GM19395 (cell line): ENCODE measurements at regions not wholly inside any gene's neighbourhood (a gene's known extent, or its start where the extent isn't known, plus 50 kb on each side); places are given as distances from the start of the nearest gene placed in this dataset.
"Not testable (repeated sequence)": the region's sequence is repeated elsewhere in the genome, so short reads cannot be mapped to it uniquely, and the experiment has no call there.

Experiments used
- ATAC-seq: cut with Tn5 transposase; IDR thresholded peaks from one replicate; pipeline ENCODE4 v1.9.1; 2021; ENCODE audit warnings: mild to moderate bottlenecking, moderate library complexity; ENCODE audit not compliant: unreplicated experiment

- no peak for ATAC-seq
Measured at GRCh38 chr2:236369661-236370062, 105.5 kb upstream of the ASB18 start.

GRCh38 chr2:236370847-236371409, 106.7 kb upstream of the ASB18 start:
- ATAC-seq, result no peak

- ATAC-seq, result no peak
Measured at GRCh38 chr2:236375973-236376476, 111.8 kb upstream of the ASB18 start.

DNA sequence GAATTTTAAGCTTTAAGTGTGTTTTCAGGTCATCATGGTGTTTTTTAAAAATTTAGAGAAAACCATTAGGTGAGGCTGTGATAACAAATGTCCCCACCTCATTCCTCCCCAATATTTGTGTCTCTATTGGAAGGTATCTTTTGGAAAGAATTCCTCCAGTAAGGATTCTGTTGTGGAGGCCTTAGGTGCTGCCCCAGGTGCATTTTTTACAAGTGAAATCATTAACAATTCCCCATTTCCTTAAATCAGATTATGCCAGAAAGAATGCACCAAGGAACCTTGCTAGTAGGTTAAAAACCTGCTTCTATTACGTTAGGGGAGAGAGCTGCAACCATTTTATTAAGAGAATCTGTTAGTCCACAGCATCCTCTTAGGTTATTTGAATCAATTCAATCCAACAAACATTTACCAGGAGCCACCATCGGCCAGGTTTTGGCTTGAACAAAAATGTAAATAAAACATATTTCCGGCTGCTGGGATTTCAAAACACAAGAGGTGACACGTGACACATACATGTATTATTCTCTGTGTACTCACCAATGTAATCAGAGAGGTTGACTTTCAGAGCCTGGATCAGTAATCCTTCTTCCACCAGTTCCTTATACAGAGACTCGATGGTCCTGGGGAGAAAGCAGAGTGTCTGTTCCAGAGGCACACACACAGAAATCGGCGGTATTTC, 112.5 kb upstream of the ASB18 start:
- ATAC-seq, result no peak

DNA sequence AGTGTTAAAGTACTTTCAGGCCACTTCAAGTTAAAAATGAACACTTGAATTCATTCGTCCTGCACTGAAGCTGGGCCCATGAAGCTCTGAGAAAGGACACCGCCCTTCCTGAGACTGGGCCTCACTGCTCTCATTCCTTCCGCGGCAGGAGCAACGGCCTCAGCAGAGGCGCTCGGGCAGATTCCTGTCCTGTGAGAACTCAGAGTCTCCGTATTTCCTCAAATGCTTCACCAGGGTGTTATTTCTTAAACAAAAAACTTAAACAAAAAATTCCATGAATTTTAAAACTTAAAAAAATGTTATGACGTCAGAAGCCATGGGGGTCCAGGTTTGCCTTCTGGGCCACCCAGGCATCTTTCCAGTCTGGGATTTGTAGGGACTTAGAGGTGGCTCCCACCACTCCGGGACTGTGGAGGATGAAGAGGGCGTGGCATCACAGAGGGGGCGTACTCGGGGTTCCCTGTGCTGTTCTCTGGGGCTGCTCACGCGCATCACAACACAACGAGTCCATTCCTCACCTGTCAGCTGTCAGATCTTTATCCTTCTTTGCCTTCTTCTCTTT, 115.9 kb upstream of the ASB18 start:
- ATAC-seq, result no peak

DNA sequence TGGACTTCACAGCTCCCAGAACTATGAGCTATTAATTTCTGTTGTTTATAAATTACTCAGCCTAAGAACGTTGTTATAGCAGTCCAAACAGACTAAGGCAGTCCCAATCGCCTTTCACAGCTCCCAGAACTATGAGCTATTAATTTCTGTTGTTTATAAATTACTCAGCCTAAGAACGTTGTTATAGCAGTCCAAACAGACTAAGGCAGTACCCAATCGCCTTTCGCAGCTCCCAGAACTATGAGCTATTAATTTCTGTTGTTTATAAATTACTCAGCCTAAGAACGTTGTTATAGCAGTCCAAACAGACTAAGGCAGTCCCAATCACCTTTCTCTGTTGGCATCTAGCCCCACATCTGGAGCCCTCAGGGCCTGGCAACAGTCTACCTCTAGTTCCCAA, 117.0 kb upstream of the ASB18 start:
- ATAC-seq, result not testable (repeated sequence)

DNA sequence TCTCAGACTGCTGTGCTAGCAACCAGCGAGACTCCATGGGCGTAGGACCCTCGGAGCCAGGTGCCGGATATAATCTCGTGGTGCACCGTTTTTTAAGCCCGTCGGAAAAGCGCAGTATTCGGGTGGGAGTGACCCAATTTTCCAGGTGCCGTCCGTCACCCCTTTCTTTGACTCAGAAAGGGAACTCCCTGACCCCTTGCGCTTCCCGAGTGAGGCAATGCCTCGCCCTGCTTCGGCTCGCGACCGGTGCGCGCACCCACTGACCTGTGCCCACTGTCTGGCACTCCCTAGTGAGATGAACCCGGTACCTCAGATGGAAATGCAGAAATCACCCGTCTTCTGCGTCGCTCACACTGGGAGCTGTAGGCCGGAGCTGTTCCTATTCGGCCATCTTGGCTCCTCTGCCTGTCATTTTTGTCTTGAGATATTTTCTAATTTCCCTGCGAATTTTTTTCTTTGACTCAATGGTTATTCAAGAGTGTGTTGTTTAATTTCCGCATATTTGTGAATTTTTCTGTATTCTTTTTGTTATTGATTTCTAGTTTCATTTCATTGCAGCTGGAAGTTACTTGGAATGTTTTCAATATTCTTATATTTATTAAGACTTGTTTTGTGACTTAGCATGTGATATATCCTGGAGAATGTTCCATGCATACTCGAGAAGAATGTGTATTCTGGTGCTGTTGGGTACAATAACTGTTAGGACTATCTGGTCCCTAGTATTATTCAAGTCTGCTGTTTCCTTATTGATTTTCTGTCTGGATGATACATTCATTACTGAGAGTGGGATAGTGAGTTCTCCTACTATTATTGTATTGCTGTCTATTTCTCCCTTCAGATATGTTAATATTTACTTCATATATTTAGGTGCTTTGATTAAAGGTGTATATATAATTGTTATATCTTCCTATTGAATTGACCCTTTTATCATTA, 125.3 kb upstream of the ASB18 start:
- ATAC-seq, result not testable (repeated sequence)

GRCh38 chr2:236393101-236393500, 128.9 kb upstream of the ASB18 start:
- ATAC-seq, result no peak

DNA sequence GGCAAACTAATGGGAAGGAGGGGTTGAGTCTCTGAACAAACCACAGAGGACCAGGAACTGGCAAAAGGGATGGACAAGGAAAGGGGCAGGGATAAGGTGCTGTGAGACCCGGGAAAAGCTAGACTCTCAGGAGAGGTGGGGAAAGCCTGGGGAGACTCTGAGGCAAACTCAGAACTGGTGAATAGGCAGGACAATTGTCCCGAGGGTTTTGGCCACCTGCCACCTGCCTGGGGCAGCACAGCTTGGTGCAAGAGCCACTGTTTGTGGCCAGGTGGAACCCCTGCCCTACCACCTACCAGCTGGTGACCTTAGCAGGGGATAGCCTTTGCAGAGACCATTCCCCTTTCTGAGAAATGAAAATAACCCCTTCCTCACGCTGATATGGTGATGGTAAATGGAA, 129.4 kb upstream of the ASB18 start:
- ATAC-seq, result no peak

DNA sequence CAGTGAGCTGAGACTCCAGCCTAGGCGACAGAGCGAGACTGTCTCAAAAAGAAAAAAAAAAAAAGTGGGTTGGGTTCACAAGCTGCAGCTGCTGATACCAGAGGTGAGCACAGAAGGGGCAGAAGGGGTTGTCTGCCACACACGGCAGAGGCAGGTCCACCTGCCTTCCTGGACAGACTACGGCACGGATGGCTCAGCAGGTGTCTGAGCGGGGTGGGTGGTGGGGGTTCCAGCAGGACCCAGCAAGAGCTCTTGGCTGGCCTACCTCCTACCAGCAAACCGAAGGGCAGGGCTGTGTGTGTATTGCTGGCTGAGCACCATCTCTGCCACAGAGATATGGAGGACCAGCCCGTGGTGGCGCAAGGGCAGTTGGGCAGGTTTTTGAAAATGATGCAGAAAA, 130.4 kb upstream of the ASB18 start:
- no peak for ATAC-seq

DNA sequence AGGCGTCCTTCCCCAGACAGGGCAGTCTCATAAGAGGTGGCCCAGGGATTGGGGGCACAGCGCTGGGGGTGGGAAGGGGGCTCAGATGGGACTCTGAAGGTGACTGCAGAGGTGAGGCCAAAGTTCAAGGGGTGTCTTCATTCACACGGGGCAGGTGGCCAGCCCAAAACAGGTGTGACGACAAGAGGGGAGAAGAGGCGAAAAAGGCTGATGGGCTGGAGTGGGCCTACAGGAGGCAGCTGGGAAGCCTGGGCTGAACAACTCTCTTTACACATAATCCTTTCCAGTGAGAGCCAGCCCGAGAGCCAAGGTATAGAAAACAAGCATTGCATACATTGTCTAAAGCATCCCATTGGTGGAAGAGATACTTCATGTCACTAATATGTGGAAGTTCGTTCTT, 130.9 kb upstream of the ASB18 start:
- no peak for ATAC-seq

- ATAC-seq, result no peak
Measured at GRCh38 chr2:236396818-236397350, 132.7 kb upstream of the ASB18 start.

DNA sequence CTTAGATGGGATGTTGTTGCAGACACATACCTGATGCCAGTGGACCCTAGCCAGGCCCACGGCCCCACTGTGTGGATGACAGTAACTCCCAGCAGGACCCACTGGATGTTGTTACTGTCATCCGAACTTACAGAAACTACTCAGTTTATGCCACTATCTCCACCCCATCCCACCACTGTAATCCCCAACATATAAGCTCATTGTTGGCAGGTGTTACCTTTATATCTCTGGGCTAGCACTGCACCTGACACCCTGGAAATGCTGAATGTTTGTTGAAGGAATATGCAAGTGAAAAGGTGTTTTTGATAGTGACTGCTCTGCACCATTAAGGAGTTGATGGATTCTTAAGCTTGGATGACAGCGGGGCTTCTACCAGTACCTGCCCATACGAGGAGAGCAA, 133.5 kb upstream of the ASB18 start:
- no peak for ATAC-seq

- ATAC-seq, result no peak
Measured at GRCh38 chr2:236399409-236399808, 135.2 kb upstream of the ASB18 start.

- ATAC-seq, result no peak
Measured at GRCh38 chr2:236400046-236400574, 135.9 kb upstream of the ASB18 start.

DNA sequence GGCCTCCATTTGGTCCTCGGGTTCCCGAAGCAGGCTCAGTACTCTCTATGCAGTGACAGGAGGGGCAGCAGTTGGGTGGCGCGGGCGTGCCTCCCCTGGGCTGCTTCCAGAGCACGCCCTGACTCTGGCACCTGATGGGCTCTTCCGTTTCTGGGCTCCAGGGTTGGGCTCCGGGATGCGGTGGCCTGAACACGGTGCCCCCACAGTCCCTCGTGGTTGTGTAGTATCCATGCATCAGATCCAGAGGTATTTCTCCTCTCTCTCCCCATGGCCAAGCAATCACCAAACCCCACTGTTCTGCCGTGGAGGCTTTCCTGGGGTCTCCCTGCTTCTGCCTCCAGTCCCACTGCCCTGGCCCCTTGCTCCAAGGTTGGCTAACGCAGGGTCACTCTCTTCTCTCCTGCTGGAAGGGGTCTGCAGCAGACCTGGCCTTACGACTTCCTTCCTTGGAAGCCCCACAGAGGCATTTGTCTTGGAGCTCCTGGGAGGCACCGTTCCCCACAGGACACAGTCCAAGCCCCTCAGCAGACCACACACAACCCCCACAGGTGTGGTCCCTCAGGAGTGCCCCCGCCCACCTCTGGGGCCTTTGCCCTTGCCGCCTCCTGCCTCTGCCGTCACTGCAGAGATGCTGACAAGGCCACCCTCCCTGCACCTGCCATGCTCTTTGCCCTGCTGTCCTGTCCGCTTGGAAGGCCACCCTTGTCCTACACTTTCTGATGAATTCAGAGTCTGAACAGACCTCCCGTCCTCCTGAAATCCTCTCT, 136.6 kb upstream of the ASB18 start:
- no peak for ATAC-seq

GRCh38 chr2:236402033-236402790, 138.0 kb upstream of the ASB18 start:
- no peak for ATAC-seq

GRCh38 chr2:236403125-236403524, 138.9 kb upstream of the ASB18 start:
- no peak for ATAC-seq

DNA sequence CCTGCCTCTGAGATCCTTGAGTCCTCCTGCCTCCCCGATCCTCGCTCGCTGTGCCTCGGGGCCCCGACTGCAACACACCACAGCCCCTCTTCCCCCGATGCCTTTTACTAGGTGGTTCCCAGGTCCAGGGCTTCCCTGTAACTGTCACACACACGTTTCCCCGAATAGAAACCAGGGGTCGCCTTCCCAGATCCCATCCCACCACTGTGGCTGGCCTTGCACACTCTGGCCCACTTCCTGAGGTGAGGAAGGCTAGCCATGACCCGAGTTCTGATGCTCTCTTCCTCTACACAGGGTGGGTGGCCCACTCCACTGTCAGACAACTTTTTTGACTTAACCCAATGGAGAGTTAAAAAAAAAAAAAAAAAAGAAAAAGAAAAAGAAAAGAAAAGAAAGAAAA, 139.6 kb upstream of the ASB18 start:
- ATAC-seq, result no peak
